DMS 273 (cell line): ENCODE measurements at regions not wholly inside any gene's neighbourhood (a gene's known extent, or its start where the extent isn't known, plus 50 kb on each side); places are given as distances from the start of the nearest gene placed in this dataset.
"Not testable (repeated sequence)": the region's sequence is repeated elsewhere in the genome, so short reads cannot be mapped to it uniquely, and the experiment has no call there.

ENCODE experiments used
- DNase-seq: peaks from one replicate; lab custom pipeline; 2025; ENCODE audit not compliant: unreplicated experiment; lab: John Stamatoyannopoulos, UW

GRCh38 chr5:159681661-159682060 lies 234.6 kb upstream of the ADRA1B start:
- DNase-seq, result no peak

GRCh38 chr5:159682623-159683022 lies 233.7 kb upstream of the ADRA1B start:
- peak; percentile 51 for DNase-seq

- not testable (repeated sequence) for DNase-seq
These were observed 228.4 kb upstream of the ADRA1B start for GRCh38 chr5:159687892-159688291.

- no peak for DNase-seq
These were observed 220.5 kb upstream of the ADRA1B start for GRCh38 chr5:159695741-159696294.

- DNase-seq, result peak; percentile 6
These were observed 218.8 kb upstream of the ADRA1B start for GRCh38 chr5:159697530-159697929.

- no peak for DNase-seq
These were observed 218.0 kb upstream of the ADRA1B start for GRCh38 chr5:159698322-159698721.

- no peak for DNase-seq
These were observed 216.3 kb upstream of the ADRA1B start for GRCh38 chr5:159700016-159700415.

- DNase-seq, result no peak
These were observed 214.0 kb upstream of the ADRA1B start for GRCh38 chr5:159702301-159702700.

- no peak for DNase-seq
These were observed 213.5 kb upstream of the ADRA1B start for GRCh38 chr5:159702826-159703225.

- no peak for DNase-seq
These were observed 212.1 kb upstream of the ADRA1B start for GRCh38 chr5:159704160-159704559.

GRCh38 chr5:159705948-159706347 lies 210.3 kb upstream of the ADRA1B start:
- DNase-seq, result no peak

GRCh38 chr5:159708090-159708489 lies 208.2 kb upstream of the ADRA1B start:
- DNase-seq, result no peak

- DNase-seq, result no peak
These were observed 203.6 kb upstream of the ADRA1B start for GRCh38 chr5:159712672-159713071.

GRCh38 chr5:159713254-159713653 lies 203.0 kb upstream of the ADRA1B start:
- DNase-seq, result no peak

- DNase-seq, result no peak
These were observed 202.5 kb upstream of the ADRA1B start for GRCh38 chr5:159713773-159714172.

GRCh38 chr5:159725475-159725874 lies 190.8 kb upstream of the ADRA1B start:
- DNase-seq, result no peak

GRCh38 chr5:159727167-159727566 lies 189.1 kb upstream of the ADRA1B start:
- no peak for DNase-seq

GRCh38 chr5:159730285-159730684 lies 186.0 kb upstream of the ADRA1B start:
- no peak for DNase-seq

GRCh38 chr5:159732220-159732619 lies 184.1 kb upstream of the ADRA1B start:
- DNase-seq, result no peak

- DNase-seq, result no peak
These were observed 181.9 kb upstream of the ADRA1B start for GRCh38 chr5:159734366-159734765.

- no peak for DNase-seq
These were observed 181.2 kb upstream of the ADRA1B start for GRCh38 chr5:159735036-159735435.

- DNase-seq, result no peak
These were observed 180.3 kb upstream of the ADRA1B start for GRCh38 chr5:159735749-159736660.

GRCh38 chr5:159736844-159737243 lies 179.4 kb upstream of the ADRA1B start:
- DNase-seq, result no peak
